AG04449 (cell line): ENCODE measurements at regions not wholly inside any gene's neighbourhood (a gene's known extent, or its start where the extent isn't known, plus 50 kb on each side); places are given as distances from the start of the nearest gene placed in this dataset.

Experiments used
- CTCF ChIA-PET: fragments of 350-600 bp; formaldehyde crosslinking; extraction: SDS; loops from one replicate; lab custom pipeline; 2021; ENCODE audit warnings: antibody characterized with exemption; lab: Yijun Ruan, JAX
- POLR2A ChIA-PET: fragments of 400-600, 350-600 bp; formaldehyde crosslinking; extraction: SDS; loops from one replicate; lab custom pipeline; 2020; ENCODE audit warnings: antibody characterized with exemption, inconsistent platforms; lab: Yijun Ruan, JAX
- DNase-seq: peaks from one replicate; pipeline ENCODE4 v3.0.0-alpha.2; 2010; ENCODE audit warnings: low read depth, low spot score
- H3K4me3 ChIP-seq: 2 replicates; pipeline ENCODE4 v1.5.1; 2011; ENCODE audit warnings: low read depth, mild to moderate bottlenecking, control low read depth, low read length
- CTCF ChIP-seq: IDR thresholded peaks from one replicate; pipeline ENCODE4 v1.5.1; 2011; ENCODE audit warnings: mild to moderate bottlenecking, moderate library complexity, low read length, control low read depth, inconsistent platforms; ENCODE audit not compliant: insufficient read depth; ENCODE audit errors: missing control alignments

DNA sequence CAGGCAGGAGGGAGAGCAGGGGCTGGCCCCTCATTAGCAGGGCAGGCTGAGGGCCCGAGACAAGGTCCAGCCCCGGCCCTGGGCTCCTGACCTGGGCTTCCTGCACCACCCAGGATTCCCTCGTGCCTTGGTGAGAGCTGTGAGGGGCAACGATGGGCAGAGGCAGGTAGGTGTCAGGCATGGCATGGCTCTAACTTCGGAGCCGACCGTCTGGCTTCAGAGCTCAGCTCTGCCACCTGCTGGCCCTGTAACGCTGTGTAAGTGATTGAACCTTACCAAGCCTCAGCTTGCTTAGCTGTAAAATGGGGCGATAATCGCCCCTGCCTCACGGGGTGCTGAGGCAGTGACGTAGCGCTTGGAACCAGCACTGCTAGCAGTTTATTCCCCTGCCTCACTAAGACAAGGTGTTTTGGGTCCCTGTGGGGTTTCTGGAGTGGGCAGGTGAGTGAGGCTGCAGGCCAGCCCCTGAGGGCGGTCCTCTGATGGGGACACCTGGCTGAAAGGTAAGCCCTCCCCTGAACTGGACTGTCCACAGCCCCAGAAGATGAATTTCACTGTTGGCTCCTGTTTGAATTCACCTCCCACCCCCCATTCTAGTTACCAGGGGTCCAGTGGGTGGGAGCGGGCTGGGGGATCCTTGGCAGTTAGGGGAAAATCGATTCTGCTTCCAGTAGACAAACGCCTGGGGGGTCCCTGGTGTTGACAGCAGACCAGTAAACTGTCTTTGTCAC, 184.8 kb upstream of the GSE1 start:
- POLR2A ChIA-PET = no interaction called here

GRCh38 chr16:85428899-85429775, 184.0 kb upstream of the GSE1 start:
- no peak overlapping the region for H3K4me3 ChIP-seq
- DNase-seq = no peak
- ChIA-PET POLR2A (no interaction called here), CTCF (interaction anchor here (0.7 to 5.7 kb wide), 16 partner anchors 8 to 314 kb away, joined by 3 to 43 read pairs (median 3); no protein-coding TSS in a partner anchor)
- no peak for TF ChIP-seq CTCF

More for the DNA sequence above, 184.8 kb upstream of the GSE1 start:
- no peak overlapping the region for H3K4me3 ChIP-seq
- TF ChIP-seq CTCF = peak; percentile 46
- CTCF ChIA-PET = interaction anchor here (0.8 to 5.7 kb wide), 17 partner anchors 8 to 313 kb away, joined by 3 to 43 read pairs (median 3); no protein-coding TSS in a partner anchor
- DNase-seq = no peak

- POLR2A ChIA-PET = no interaction called here
- TF ChIP-seq CTCF = no peak
- H3K4me3 ChIP-seq = no peak overlapping the region
- CTCF ChIA-PET = interaction anchor here (0.7 to 5.7 kb wide), 9 partner anchors 10 to 315 kb away, joined by 3 to 43 read pairs (median 4); no protein-coding TSS in a partner anchor
- DNase-seq = no peak
Measured at GRCh38 chr16:85429776-85430522, 183.2 kb upstream of the GSE1 start.

DNA sequence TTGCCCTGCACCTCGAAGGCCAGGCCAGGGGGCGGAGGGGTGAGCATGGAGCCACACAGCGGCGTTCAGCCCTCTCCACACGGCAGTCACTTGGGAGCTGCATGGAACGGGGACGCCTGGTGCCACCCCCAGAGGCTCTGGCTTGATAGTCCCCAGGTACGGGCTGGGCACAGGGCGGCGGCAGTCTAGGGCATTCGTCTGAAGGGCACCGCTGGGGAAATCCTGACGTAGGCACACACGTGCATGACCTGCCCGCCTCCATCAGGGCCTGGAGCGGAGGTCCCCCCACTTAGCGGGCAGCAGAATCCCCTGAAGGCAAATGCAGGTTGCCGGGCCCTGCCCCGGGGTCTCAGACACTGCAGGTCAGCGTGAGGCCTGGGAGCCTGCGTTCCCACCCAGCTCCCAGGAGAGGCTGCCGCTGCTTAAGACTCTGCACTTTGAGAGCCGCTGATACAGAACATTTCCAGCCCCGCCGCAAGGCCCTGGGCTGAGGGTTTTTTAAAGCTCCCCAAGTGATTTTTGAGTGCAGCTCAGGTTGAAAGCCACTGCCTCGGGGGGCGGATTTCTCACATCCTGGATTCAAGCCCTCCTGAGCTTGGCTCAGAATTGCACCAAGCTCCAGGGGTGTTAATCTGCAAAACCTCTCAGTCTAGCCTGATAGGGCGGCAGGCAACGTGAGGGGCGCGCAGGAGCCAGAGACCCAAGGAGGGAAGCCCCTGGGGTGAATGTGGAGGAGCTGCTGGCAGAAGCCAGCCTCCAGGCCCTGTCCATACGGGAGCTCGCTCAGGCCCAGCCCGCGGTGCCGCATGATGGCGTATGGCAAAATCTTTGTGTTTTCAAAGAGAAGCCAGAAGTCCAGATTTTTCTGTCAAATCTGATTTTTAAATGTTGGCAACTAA, 182.3 kb upstream of the GSE1 start:
- no peak for TF ChIP-seq CTCF
- ChIA-PET CTCF (interaction anchor here (1.2 to 5.7 kb wide), 4 partner anchors 10 to 179 kb away, joined by 3 to 43 read pairs (median 8); no protein-coding TSS in a partner anchor), POLR2A (no interaction called here)
- no peak overlapping the region for H3K4me3 ChIP-seq
- DNase-seq = no peak

GRCh38 chr16:85431431-85432124, 181.5 kb upstream of the GSE1 start:
- CTCF ChIA-PET = interaction anchor here (1.0 to 5.7 kb wide), 5 partner anchors 11 to 179 kb away, joined by 3 to 43 read pairs (median 5); no protein-coding TSS in a partner anchor
- POLR2A ChIA-PET = no interaction called here
- H3K4me3 ChIP-seq = no peak overlapping the region
- TF ChIP-seq CTCF = no peak
- no peak for DNase-seq
